GM12865 (cell line): ENCODE measurements at regions not wholly inside any gene's neighbourhood (a gene's known extent, or its start where the extent isn't known, plus 50 kb on each side); places are given as distances from the start of the nearest gene placed in this dataset.

ENCODE experiments used
- DNase-seq: peaks from one replicate; pipeline ENCODE4 v3.0.0; 2010; ENCODE audit warnings: low read depth
- H3K4me3 ChIP-seq: 2 replicates; pipeline ENCODE4 v1.5.1; 2011; ENCODE audit warnings: mild to moderate bottlenecking, low read depth, low read length, control low read depth
- TF ChIP-seq, protein P1 (sequence below): IDR thresholded peaks from 2 replicates; pipeline ENCODE4 v1.5.1; 2011; ENCODE audit warnings: low read length, control low read depth, low read depth, inconsistent platforms; ENCODE audit not compliant: insufficient read depth; ENCODE audit errors: missing control alignments

DNA sequence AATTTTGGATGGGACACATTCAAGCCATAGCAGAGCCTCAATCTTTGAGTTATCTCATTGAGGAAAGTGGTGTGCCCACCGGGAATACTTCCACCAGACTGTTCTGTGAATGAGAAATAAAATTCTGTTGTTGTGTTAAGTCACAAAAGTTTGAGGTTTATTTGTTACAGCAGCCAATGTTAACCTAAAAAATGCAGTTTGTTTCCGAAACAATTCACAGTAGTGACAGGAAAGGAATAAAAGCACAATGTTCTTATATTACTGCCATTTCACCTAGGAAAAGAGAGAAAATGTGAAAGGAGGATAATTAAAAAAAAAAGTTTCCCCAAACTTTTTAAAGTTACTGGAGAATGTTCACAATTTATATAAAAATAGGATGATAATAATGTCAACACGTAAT is 344.6 kb downstream of the CD83 start:
- TF ChIP-seq, protein P1, sequence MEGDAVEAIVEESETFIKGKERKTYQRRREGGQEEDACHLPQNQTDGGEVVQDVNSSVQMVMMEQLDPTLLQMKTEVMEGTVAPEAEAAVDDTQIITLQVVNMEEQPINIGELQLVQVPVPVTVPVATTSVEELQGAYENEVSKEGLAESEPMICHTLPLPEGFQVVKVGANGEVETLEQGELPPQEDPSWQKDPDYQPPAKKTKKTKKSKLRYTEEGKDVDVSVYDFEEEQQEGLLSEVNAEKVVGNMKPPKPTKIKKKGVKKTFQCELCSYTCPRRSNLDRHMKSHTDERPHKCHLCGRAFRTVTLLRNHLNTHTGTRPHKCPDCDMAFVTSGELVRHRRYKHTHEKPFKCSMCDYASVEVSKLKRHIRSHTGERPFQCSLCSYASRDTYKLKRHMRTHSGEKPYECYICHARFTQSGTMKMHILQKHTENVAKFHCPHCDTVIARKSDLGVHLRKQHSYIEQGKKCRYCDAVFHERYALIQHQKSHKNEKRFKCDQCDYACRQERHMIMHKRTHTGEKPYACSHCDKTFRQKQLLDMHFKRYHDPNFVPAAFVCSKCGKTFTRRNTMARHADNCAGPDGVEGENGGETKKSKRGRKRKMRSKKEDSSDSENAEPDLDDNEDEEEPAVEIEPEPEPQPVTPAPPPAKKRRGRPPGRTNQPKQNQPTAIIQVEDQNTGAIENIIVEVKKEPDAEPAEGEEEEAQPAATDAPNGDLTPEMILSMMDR, result no peak
- no peak for DNase-seq
- H3K4me3 ChIP-seq, result no peak overlapping the region

- DNase-seq, result no peak
Measured at GRCh38 chr6:14462566-14462965, 345.0 kb downstream of the CD83 start.

DNA sequence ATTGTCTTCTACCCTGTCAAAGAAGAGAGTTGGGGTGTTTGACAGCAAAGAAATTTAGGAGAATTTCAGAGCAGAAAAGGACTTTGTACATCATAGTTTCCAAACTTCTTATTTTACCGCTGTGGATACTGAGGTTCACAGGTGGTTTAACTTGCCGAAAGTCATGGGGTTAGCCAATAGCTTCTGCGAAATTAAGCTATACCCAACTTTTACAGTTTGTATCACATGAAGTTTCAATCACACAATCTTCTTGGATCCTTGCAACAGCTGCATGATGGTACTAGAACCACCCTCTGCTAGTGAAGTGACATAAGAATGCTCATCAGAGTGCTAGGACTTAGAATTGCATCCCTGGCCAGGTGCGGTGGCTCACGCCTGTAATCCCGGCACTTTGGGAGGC is 345.5 kb downstream of the CD83 start:
- TF ChIP-seq, protein P1, result no peak
- DNase-seq, result no peak
- no peak overlapping the region for H3K4me3 ChIP-seq

More at GRCh38 chr6:14462566-14462965, 345.0 kb downstream of the CD83 start:
- no peak overlapping the region for H3K4me3 ChIP-seq
- TF ChIP-seq, protein P1, result no peak

GRCh38 chr6:14464055-14464454 is 346.5 kb downstream of the CD83 start:
- no peak for DNase-seq

GRCh38 chr6:14464716-14465115 is 347.1 kb downstream of the CD83 start:
- TF ChIP-seq, protein P1, result no peak
- DNase-seq, result no peak
- no peak overlapping the region for H3K4me3 ChIP-seq

More at GRCh38 chr6:14464055-14464454, 346.5 kb downstream of the CD83 start:
- TF ChIP-seq, protein P1, result no peak
- H3K4me3 ChIP-seq, result no peak overlapping the region

GRCh38 chr6:14466278-14466677 is 348.7 kb downstream of the CD83 start:
- no peak for DNase-seq
- H3K4me3 ChIP-seq, result no peak overlapping the region
- TF ChIP-seq, protein P1, result no peak

GRCh38 chr6:14467591-14467990 is 350.0 kb downstream of the CD83 start:
- no peak for DNase-seq
- H3K4me3 ChIP-seq, result no peak overlapping the region
- TF ChIP-seq, protein P1, result no peak
